A549 (cell line): ENCODE measurements at regions not wholly inside any gene's neighbourhood (a gene's known extent, or its start where the extent isn't known, plus 50 kb on each side); places are given as distances from the start of the nearest gene placed in this dataset.
A peak's percentile ranks its signal among the peaks of the same experiment; 100 is the strongest.

ENCODE experiments used
- ATAC-seq, 2 experiments: fragments of 200-7000 bp in 1 of 2; fragments of >200 bp in 1 of 2; cut with Nextera tagmentation in 1 of 2; cut with Tn5 transposase in 1 of 2; 3 replicates each; pipeline versions ENCODE4 v1.8.0 to v1.9.1; 2018 to 2020; ENCODE audit warnings: mild to moderate bottlenecking in 1 of 2, moderate library complexity in 1 of 2
- CTCF ChIA-PET: fragments of 300-600 bp; sonication (Branson Sonifier 250); formaldehyde crosslinking; extraction: SDS; loops from one replicate; lab custom pipeline; 2021; ENCODE audit warnings: antibody characterized with exemption, inconsistent platforms; lab: Yijun Ruan, JAX
- POLR2A ChIA-PET: fragments of 350-600 bp; formaldehyde crosslinking; extraction: SDS; loops from one replicate; lab custom pipeline; 2021; ENCODE audit warnings: antibody characterized with exemption, inconsistent platforms; lab: Yijun Ruan, JAX
- DNase-seq, 2 experiments: peaks; one replicate each; pipeline versions ENCODE4 v3.0.0 to v3.0.0-alpha.2; 2011 to 2016; ENCODE audit warnings: low read depth in 1 of 2, low spot score in 1 of 2
- FAIRE-seq: peaks from 2 replicates; lab custom pipeline; 2011; peaks lifted over from hg19 to GRCh38; lab: Jason Lieb, UNC
- H3K27ac ChIP-seq, 2 experiments: fragments of >200 bp; sonication (Bioruptor Twin); formaldehyde crosslinking; 3 replicates each; pipeline ENCODE4 v1.5.1; 2016 to 2017
- H3K4me1 ChIP-seq: fragments of >200 bp; sonication (Bioruptor Twin); formaldehyde crosslinking; 3 replicates; pipeline ENCODE4 v1.6.1; 2016
- H3K4me2 ChIP-seq: fragments of >200 bp; sonication (Bioruptor Twin); formaldehyde crosslinking; 3 replicates; pipeline ENCODE4 v1.6.1; 2016
- H3K4me3 ChIP-seq: fragments of >200 bp; sonication (Bioruptor Twin); formaldehyde crosslinking; 3 replicates; pipeline ENCODE4 v1.5.1; 2016
- H3K9me3 ChIP-seq: fragments of >200 bp; sonication (Bioruptor Twin); formaldehyde crosslinking; 3 replicates; pipeline ENCODE4 v1.6.1; 2016
- CHD4 ChIP-seq: fragments of 200-600 bp; sonication (generic); IDR thresholded peaks from 2 replicates; pipeline ENCODE4 v1.6.1; 2016; ENCODE audit warnings: antibody characterized with exemption, mild to moderate bottlenecking, borderline replicate concordance
- EHF ChIP-seq: fragments of 250-450 bp; sonication (Bioruptor Pico); IDR thresholded peaks from 2 replicates; pipeline ENCODE4 v1.5.0; 2020; ENCODE audit warnings: mild to moderate bottlenecking
- EHMT2 ChIP-seq: fragments of 200-600 bp; sonication (generic); IDR thresholded peaks from 2 replicates; pipeline ENCODE4 v1.6.1; 2016; ENCODE audit warnings: antibody characterized with exemption, low read depth, mild to moderate bottlenecking, moderate library complexity
- EP300 ChIP-seq, 2 experiments: fragments of >200 bp; sonication (Bioruptor Twin); formaldehyde crosslinking; IDR thresholded peaks; 2 replicates in 1 of 2; 3 replicates in 1 of 2; pipeline ENCODE4 v1.6.1; 2016 to 2017
- ESRRA ChIP-seq: fragments of 150-350 bp; IDR thresholded peaks from 2 replicates; pipeline ENCODE4 v1.6.1; 2014; ENCODE audit warnings: mild to moderate bottlenecking, low read length, borderline replicate concordance
- FOXS1 ChIP-seq: fragments of 250-450 bp; sonication (Bioruptor Pico); IDR thresholded peaks from 2 replicates; pipeline ENCODE4 v1.5.0; 2020; ENCODE audit warnings: mild to moderate bottlenecking, moderate library complexity
- HDAC2 ChIP-seq: fragments of 200-600 bp; sonication (generic); IDR thresholded peaks from 2 replicates; pipeline ENCODE4 v1.6.1; 2016
- JUN ChIP-seq, 2 experiments: fragments of >200 bp; sonication (Bioruptor Twin); formaldehyde crosslinking; IDR thresholded peaks; 2 replicates in 1 of 2; 3 replicates in 1 of 2; pipeline ENCODE4 v1.6.1; 2016 to 2017
- JUNB ChIP-seq: fragments of >200 bp; sonication (Bioruptor Twin); formaldehyde crosslinking; IDR thresholded peaks from 2 replicates; pipeline ENCODE4 v1.6.1; 2016
- KDM1A ChIP-seq: fragments of 200-600 bp; sonication (generic); IDR thresholded peaks from 2 replicates; pipeline ENCODE4 v1.6.1; 2016; ENCODE audit warnings: low read depth, mild to moderate bottlenecking
- MAZ ChIP-seq: fragments of 150-350 bp; IDR thresholded peaks from 2 replicates; pipeline ENCODE4 v1.6.1; 2014; ENCODE audit warnings: antibody characterized with exemption, low read depth, low read length, borderline replicate concordance
- NFE2L2 ChIP-seq: fragments of 150-350 bp; conservative IDR thresholded peaks from 2 replicates; pipeline ENCODE4 v1.6.1; 2014; ENCODE audit warnings: low read length
- POLR2AphosphoS2 ChIP-seq: conservative IDR thresholded peaks from 2 replicates; pipeline ENCODE4 v1.6.1; 2012; ENCODE audit warnings: low read length, improper control_type of control experiment, inconsistent platforms
- RCOR1 ChIP-seq: fragments of 150-350 bp; IDR thresholded peaks from 2 replicates; pipeline ENCODE4 v1.6.1; 2014; ENCODE audit warnings: antibody characterized with exemption, low read length, low read depth
- RFX5 ChIP-seq: fragments of 450-650 bp; IDR thresholded peaks from 2 replicates; pipeline ENCODE4 v1.7.1; 2014; ENCODE audit warnings: antibody characterized with exemption, mild to moderate bottlenecking, moderate library complexity
- SREBF2 ChIP-seq: fragments of 450-650 bp; IDR thresholded peaks from 2 replicates; pipeline ENCODE4 v1.6.1; 2014; ENCODE audit warnings: mild to moderate bottlenecking, moderate library complexity
- TFCP2L1 ChIP-seq: fragments of 250-450 bp; sonication (Bioruptor Pico); IDR thresholded peaks from 2 replicates; pipeline ENCODE4 v1.5.0; 2021; ENCODE audit warnings: mild to moderate bottlenecking
- ZC3H11A ChIP-seq: fragments of 450-650 bp; IDR thresholded peaks from 2 replicates; pipeline ENCODE4 v1.6.1; 2014; ENCODE audit warnings: antibody characterized with exemption, mild to moderate bottlenecking
- WGBS: methylation state at CpG from one replicate; pipeline ENCODE4 v1.1.6; 2017; ENCODE audit errors: missing lambda C conversion rate; 5-methylcytosine and 5-hydroxymethylcytosine counted together
- TF ChIP-seq, protein P1 (sequence below): fragments of 250-450 bp; sonication (Bioruptor Pico); IDR thresholded peaks from 2 replicates; pipeline ENCODE4 v1.5.0; 2021; ENCODE audit warnings: mild to moderate bottlenecking, moderate library complexity, borderline replicate concordance
- TF ChIP-seq, protein P2 (sequence below): IDR thresholded peaks from 2 replicates; pipeline ENCODE4 v1.6.1; 2012
- TF ChIP-seq, protein P3 (sequence below): fragments of >200 bp; sonication (Bioruptor Twin); formaldehyde crosslinking; IDR thresholded peaks from 3 replicates; pipeline ENCODE4 v1.6.1; 2016

DNA sequence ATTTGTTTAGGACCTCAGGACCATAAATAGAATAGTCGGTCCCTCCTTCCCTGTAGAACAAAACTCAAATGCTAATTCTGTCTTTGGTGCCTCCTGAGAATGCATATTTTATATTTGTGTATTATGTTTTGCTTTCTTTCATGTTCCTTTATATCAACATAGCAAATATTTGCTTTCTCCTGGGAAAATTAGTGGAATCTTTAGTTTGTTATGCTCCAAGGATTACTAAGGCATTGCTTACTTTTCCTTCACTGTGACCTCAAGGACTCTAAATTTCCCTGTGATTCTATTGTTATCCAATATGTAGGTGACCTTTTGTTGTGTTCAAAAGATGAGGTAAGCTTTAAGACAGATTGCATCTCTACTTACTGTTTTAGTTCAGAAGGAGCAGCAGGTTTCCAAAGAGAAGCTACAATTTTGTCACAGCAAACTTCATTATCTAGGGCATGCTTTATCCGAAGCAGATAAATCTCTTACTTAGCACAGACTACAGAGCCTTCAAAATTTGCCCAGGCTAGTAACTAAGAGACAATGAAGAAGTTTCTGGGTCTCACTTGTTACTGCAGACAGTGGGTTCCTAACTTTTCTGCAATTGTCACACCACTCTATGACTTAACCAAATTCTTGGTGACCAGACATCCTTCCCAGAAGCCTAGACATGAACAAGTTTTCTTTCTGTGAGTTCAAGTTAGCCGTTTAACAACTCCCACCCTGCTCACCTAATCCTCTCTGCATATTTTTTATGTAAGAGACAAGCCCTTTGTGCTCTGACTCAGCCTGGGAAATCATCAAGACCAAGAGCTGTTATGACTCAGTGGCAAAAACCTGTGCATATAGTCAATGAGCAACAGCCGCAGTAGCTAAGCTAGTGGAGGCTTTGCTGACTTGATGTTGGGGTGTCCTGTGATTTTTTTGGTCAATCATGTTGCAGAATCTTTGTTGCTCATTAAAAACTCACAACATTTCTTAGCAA is 378.8 kb downstream of the QKI start:
- DNase-seq, result peak in 1 of 2 experiments; percentile 17
- POLR2A ChIA-PET, result no interaction called here
- Histone ChIP-seq H3K9me3 (no peaks in the 10 kb centered on the region), H3K4me2 (no peak overlapping the region), H3K4me3 (no peak overlapping the region), H3K27ac (no peak overlapping the region), H3K4me1 (no peaks in the 10 kb centered on the region)
- 21% methylated on average over 4 of the region's 4 CpGs for WGBS
- FAIRE-seq, result no peak
- CTCF ChIA-PET, result no interaction called here
- ATAC-seq, result peak in 1 of 2 experiments; percentile 47; a peak in 1 of 6 replicates
- TF ChIP-seq SREBF2 (no peak), MAZ (no peak), KDM1A (no peak), HDAC2 (no peak), EP300 (IDR thresholded peaks at IDR 0.05) (no peak), TFCP2L1 (CRISPR knock-in tag) (no peak)
- TF ChIP-seq, protein P1, sequence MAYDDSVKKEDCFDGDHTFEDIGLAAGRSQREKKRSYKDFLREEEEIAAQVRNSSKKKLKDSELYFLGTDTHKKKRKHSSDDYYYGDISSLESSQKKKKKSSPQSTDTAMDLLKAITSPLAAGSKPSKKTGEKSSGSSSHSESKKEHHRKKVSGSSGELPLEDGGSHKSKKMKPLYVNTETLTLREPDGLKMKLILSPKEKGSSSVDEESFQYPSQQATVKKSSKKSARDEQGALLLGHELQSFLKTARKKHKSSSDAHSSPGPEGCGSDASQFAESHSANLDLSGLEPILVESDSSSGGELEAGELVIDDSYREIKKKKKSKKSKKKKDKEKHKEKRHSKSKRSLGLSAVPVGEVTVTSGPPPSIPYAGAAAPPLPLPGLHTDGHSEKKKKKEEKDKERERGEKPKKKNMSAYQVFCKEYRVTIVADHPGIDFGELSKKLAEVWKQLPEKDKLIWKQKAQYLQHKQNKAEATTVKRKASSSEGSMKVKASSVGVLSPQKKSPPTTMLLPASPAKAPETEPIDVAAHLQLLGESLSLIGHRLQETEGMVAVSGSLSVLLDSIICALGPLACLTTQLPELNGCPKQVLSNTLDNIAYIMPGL (CRISPR knock-in tag), result no peak

DNA sequence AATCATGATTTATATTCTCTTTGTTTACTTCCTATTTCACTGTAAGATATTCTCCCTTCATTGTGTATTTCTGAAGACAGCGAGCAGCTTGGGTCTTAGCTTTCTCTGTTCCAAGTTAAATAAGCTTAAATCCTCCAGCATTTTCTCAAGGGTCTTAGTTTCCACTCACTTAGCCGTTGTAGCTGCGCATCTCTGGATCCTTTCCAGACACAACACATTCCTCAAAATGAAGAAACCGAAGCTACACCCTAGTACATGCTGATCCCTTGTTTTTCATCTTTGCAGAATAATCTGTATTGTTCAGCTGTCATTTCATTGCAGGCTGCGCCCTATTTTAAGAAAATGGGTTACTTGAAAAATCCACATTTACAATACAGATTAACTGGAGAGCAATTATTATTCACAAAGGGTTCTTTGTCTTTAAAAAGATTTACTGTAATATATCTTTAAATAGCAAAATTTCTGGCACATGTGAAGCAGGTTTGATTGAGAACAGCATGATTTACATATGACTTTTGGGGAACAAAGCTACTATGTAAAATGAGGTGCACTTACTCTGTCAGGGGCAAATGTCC is 375.8 kb downstream of the QKI start:
- no peak overlapping the region for H3K4me2 ChIP-seq
- POLR2A ChIA-PET, result no interaction called here
- TF ChIP-seq KDM1A (no peak), EP300 (IDR thresholded peaks at IDR 0.05) (no peak), CHD4 (no peak), RFX5 (no peak), JUN (IDR thresholded peaks at IDR 0.05) (no peak), RCOR1 (no peak), ESRRA (no peak), ZC3H11A (no peak)
- TF ChIP-seq, protein P2, sequence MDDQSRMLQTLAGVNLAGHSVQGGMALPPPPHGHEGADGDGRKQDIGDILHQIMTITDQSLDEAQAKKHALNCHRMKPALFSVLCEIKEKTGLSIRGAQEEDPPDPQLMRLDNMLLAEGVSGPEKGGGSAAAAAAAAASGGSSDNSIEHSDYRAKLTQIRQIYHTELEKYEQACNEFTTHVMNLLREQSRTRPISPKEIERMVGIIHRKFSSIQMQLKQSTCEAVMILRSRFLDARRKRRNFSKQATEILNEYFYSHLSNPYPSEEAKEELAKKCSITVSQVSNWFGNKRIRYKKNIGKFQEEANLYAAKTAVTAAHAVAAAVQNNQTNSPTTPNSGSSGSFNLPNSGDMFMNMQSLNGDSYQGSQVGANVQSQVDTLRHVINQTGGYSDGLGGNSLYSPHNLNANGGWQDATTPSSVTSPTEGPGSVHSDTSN, result no peak
- TF ChIP-seq, all 56 proteins: peak for 0
- CTCF ChIA-PET, result no interaction called here
- Histone ChIP-seq H3K9me3 (no peaks in the 10 kb centered on the region), H3K4me3 (no peak overlapping the region), H3K27ac (no peak overlapping the region), H3K4me1 (no peaks in the 10 kb centered on the region)
- no peak for FAIRE-seq
- ATAC-seq, result no peak
- DNase-seq, result no peak
- WGBS, result 22% methylated on average over 5 of the region's 5 CpGs

DNA sequence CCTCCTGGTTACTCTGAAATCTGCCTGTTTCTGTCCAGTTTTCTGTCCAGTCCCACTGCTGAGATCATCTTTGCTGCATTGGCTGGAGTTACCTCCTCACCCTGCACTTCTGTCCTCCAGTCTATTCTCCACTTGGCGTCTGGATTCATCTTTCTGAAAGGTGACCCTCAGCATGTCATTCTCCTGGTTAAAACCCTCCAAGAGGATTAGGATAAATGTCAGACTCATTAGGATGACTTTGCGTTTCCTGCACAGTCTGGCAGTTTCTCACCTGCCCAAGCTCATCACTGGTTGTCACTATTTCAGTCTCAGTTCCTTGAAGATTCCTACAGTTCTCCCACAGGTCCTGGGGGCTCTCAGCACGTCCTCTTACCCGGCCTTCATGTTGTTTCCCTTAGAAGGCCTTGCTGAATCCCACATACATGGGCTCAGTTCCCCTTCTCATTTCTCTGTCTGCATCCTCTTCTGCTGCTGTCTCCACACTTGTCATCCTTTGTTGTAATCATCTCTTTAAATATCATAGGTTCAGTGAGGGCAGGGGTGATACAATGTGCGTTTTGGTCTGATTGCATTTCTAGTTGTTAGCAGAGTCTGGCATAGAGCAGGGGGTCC is 374.8 kb downstream of the QKI start:
- CTCF ChIA-PET, result no interaction called here
- Histone ChIP-seq H3K4me2 (no peak overlapping the region), H3K9me3 (no peaks in the 10 kb centered on the region), H3K27ac (no peak overlapping the region), H3K4me3 (no peak overlapping the region), H3K4me1 (no peaks in the 10 kb centered on the region)
- TF ChIP-seq NFE2L2, result no peak
- TF ChIP-seq POLR2AphosphoS2, result no peak
- TF ChIP-seq, protein P3, sequence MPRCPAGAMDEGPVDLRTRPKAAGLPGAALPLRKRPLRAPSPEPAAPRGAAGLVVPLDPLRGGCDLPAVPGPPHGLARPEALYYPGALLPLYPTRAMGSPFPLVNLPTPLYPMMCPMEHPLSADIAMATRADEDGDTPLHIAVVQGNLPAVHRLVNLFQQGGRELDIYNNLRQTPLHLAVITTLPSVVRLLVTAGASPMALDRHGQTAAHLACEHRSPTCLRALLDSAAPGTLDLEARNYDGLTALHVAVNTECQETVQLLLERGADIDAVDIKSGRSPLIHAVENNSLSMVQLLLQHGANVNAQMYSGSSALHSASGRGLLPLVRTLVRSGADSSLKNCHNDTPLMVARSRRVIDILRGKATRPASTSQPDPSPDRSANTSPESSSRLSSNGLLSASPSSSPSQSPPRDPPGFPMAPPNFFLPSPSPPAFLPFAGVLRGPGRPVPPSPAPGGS, result no peak
- TF ChIP-seq RFX5, result no peak
- no peak for TF ChIP-seq EHMT2
- TF ChIP-seq EHF (CRISPR knock-in tag), result no peak
- no peak for TF ChIP-seq JUNB
- TF ChIP-seq FOXS1 (CRISPR knock-in tag), result no peak
- DNase-seq, result no peak
- WGBS, result 28% methylated on average over 5 of the region's 5 CpGs
- ATAC-seq, result no peak
- POLR2A ChIA-PET, result no interaction called here
- FAIRE-seq, result no peak
